ENCODE measurements at regions not wholly inside any gene's neighbourhood (a gene's known extent, or its start where the extent isn't known, plus 50 kb on each side); places are given as distances from the start of the nearest gene placed in this dataset.

DNA sequence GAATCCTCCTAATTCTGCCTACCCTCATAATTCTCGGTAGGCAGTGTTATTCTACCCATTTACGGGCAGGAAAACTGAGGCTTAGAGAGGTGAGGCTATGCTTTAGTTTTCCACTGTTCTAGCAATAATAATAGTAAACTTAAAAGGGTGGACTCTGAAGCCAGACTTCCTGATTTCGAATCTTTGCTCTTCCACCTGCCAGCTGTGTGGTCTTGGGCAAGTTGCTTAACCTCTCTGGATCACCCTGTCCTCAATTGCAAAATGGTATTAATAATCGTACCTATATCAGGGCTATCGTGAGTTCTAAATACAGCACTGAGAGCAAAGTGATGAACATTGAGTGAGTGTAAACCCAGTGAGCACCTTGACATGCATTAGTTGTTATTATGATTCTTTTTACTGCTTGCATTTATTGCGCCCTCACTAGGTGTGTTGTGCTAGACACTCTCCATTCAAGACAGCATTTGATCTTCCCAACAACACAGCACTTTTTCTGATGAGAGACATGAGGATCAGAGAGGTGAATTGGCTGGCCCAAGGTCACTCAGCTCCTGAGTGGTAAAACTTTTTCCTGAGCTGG, 102.3 kb upstream of the CSF3R start:
- H3K4me3 ChIP-seq (ENCODE audit: low read length): no peak overlapping the region
- DNase-seq (ENCODE audit: low read depth): no peak
- TF ChIP-seq, protein P1, sequence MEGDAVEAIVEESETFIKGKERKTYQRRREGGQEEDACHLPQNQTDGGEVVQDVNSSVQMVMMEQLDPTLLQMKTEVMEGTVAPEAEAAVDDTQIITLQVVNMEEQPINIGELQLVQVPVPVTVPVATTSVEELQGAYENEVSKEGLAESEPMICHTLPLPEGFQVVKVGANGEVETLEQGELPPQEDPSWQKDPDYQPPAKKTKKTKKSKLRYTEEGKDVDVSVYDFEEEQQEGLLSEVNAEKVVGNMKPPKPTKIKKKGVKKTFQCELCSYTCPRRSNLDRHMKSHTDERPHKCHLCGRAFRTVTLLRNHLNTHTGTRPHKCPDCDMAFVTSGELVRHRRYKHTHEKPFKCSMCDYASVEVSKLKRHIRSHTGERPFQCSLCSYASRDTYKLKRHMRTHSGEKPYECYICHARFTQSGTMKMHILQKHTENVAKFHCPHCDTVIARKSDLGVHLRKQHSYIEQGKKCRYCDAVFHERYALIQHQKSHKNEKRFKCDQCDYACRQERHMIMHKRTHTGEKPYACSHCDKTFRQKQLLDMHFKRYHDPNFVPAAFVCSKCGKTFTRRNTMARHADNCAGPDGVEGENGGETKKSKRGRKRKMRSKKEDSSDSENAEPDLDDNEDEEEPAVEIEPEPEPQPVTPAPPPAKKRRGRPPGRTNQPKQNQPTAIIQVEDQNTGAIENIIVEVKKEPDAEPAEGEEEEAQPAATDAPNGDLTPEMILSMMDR (conservative IDR thresholded peaks at IDR 0.05; ENCODE audit: low read length): no peak

DNA sequence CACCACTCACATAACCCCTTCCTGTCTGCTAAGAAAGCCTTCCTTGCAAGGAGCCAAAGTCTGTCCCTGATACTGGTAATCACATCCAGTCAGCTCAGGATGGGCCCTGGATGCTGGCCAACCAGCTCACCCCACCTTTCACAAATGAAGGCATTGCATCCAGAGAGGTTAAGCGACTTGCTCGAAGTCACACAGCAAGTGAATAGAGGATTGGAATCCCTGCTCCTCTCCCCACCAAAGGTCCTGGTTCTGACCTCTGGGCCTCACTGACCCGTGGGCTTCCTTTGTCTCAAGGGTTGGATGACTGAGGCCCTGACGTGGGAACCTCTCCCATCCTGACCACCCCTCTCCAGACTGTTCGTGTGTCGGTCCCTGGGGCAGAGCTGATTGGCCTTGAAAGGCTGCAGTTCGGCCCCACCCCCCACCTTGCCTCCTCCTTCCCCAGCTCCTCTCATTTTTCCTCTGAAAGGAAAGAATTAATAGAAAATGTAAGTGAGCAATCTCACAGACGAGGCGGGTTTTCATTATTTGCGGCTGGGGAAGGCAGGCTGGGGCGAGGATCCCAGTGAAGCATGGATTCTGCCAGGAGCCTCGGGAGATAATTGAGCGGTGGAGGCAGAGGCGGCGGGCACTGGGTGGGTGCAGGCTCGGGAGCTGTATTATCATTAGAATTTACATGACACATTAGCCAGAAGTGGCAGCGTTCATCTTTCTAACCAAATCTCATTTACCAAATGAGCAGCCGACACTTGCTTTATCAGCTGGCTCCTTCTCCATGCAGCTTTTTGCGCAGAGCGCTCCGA, 101.5 kb upstream of the CSF3R start:
- no peak for DNase-seq (ENCODE audit: low read depth)
- H3K4me3 ChIP-seq (ENCODE audit: low read length): no peak overlapping the region
- TF ChIP-seq, protein P1 (conservative IDR thresholded peaks at IDR 0.05; ENCODE audit: low read length): no peak

DNA sequence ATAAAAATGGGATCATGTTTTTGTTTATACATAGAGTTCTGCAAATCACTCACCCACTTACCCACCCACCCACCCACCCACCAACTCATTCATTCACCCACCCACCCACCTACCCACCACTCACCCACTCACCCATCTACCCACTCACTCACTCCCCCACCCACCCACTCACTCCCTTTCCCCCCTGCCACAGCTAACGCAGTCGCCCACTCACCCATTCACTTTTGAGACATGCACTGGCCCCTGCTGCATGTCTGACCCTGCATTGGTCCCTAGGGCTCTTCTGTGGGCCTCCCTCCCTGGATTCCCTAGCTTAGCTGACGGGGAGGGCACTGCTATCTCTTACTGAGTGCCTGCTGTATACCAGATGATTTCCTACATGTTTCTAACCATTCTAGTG, 100.4 kb upstream of the CSF3R start:
- H3K4me3 ChIP-seq (ENCODE audit: low read length): no peak overlapping the region
- TF ChIP-seq, protein P1 (conservative IDR thresholded peaks at IDR 0.05; ENCODE audit: low read length): no peak
- no peak for DNase-seq (ENCODE audit: low read depth)

DNA sequence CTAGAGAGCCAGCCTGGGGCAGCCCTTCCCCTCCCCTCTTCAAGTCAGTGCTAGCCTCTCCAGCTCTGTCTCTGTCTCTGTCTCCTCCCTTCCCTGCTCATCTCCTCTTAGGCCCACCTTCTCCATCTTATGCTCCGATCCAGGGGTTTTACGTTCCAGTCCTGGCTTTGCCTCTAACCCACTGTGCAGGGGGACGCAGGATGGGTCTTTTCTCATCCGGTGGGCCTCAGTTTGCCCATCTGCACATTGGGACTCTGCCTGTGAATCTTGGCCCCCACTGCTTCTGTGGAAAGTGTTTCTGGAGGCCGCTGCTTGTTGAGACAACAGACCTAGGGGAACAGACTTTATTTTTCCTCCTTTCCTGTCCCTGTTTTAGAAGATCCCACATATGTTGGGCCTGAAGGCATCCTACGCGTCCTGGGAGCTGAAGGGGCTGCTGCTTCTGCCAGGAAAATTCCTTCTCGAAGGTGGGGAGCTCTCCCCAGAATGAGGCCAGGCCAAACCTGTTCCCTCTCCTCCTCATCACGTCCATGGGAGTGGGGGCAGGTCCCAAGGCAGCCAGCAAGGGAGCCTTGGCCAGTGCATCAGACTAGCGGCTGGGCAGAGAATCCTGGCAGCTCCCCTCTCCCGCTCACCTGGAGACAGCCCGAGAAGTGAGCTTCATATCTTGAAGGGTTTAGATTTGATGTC, 99.5 kb upstream of the CSF3R start:
- no peak overlapping the region for H3K4me3 ChIP-seq (ENCODE audit: low read length)
- no peak for DNase-seq (ENCODE audit: low read depth)
- TF ChIP-seq, protein P1 (conservative IDR thresholded peaks at IDR 0.05; ENCODE audit: low read length): no peak

DNA sequence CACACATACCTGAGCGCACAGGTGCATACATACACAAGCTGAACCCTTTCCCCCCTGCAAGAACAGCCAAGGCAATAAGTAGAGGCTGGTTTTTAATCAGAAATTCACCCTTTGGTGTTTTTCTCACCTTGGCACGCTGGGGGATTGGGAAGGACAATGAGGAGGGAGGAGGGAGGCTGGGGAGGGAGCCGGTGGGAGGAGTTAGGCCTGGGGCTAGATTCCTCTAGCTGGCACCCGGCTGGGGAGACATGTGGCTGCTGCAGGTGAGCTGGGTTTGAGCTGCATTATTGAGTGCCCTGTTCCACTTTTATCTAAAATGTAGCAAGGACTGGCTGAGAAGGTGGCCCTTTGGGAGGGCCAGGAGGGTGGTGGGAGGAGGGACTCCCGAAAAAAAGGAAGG, 97.8 kb upstream of the CSF3R start:
- TF ChIP-seq, protein P1 (conservative IDR thresholded peaks at IDR 0.05; ENCODE audit: low read length): no peak
- DNase-seq (ENCODE audit: low read depth): no peak
- no peak overlapping the region for H3K4me3 ChIP-seq (ENCODE audit: low read length)

DNA sequence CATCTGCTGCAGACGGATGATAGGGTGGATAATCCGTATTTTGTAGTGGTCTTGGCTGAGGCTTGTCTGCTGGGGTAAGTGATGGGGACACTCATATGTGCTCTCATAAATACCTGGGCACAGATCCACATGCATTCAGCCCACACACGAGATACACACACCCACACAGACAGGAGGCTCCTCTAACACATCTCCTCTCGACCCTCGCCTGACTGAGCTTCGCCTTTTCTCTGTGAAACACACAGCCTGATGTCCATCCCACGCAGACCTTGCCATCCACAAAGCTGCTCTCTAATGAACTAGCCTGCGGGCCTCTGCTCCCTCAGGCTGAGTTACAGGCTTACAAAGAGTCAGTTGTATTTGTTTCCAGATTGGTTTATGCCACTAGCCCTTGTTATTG, 96.3 kb upstream of the CSF3R start:
- H3K4me3 ChIP-seq (ENCODE audit: low read length): no peak overlapping the region
- no peak for DNase-seq (ENCODE audit: low read depth)
- TF ChIP-seq, protein P1 (conservative IDR thresholded peaks at IDR 0.05; ENCODE audit: low read length): no peak
